HG02885 (cell line): ENCODE measurements at regions not wholly inside any gene's neighbourhood (a gene's known extent, or its start where the extent isn't known, plus 50 kb on each side); places are given as distances from the start of the nearest gene placed in this dataset.
"Not testable (repeated sequence)": the region's sequence is repeated elsewhere in the genome, so short reads cannot be mapped to it uniquely, and the experiment has no call there.

Experiments
- ATAC-seq: cut with Tn5 transposase; IDR thresholded peaks from one replicate; pipeline ENCODE4 v1.9.1; 2021; ENCODE audit warnings: mild to moderate bottlenecking; ENCODE audit not compliant: unreplicated experiment, poor library complexity

DNA sequence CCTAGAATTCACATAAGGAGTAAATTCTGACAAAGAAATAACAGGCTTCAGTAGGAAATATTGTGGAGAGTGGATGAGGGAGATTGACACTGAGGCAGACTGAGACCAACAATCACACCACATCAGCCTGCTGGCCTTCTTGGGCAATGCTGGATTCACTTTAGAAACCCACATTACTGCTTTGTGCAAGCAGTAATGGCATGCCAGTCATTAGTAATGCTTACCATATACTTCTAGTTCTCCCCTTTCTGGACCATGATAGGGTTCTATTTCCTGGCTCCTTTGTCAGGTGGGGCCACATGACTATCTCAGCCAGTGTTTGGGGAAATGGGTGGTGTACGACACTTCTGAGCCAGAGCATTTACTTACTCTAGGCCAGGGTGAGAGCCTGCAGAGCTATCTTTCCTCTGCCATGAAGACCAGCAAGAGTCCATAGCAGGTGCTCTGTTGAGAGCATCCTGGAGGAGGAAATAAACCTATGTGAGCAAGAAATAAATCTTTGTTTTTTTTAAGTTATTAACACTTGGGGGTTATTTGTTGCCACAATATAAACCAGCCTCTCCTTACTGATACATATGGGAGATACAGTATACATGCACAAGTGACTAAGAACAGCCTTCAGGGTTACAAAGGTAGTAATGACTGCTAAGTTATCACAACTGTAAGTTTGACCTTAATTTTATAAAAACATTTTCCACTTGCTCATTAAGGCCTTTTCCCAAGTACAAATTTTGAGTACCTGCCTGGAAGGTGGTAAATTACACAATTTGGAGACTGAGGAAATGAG lies 89.3 kb upstream of the TANK start:
- ATAC-seq = no peak

DNA sequence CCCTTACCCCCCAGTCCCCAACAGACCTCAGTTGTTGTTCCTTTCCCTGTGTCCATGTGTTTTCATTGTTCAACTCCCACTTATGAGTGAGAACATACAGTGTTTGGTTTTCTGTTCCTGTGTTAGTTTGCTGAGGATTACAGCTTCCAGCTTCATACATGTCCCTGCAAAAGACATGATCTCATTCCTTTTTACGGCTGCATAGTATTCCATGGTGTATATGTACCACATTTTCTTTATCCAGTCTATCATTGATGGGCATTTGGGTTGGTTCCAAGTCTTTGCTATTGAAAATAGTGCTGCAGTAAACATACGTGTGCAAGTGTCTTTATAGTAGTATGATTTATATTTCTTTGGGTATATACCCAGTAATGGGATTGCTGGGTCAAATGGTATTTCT lies 87.8 kb upstream of the TANK start:
- ATAC-seq = not testable (repeated sequence)

DNA sequence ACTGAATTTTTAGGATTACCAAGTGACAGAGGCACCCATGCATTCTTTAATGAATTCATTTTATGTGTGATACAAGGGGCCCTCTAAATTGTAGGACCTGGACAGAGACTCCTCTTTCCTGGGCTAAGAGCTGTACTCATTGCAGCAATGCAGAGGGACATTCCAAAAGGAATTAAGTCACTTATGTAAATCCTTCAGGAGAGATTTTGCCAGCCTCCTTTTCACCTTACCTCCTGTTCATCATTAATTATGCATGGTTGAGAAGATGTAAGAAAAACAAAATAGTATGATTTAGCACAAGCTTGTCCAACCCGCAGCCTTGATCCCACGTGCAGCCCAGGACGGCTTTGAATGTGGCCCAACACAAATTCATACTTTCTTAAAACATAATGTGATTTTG lies 84.5 kb upstream of the TANK start:
- no peak for ATAC-seq

DNA sequence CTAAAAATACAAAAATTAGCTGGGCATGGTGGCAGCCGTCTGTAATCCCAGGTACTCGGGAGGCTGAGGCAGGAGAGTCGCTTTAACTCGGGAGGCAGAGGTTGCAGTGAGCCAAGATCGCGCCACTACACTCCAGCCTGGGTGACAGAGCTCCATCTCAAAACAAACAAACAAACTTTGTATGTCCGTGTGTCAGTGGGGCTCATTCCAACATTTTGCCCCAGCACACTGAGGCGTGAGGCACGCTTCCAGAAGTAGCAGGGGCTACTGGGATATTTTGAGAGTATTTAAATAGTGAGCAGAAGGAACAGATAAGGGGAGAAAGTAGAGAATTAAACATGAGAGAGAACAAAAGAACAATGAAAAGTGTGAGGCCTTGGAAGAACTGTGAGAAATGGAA lies 83.3 kb upstream of the TANK start:
- ATAC-seq = peak; percentile 0

DNA sequence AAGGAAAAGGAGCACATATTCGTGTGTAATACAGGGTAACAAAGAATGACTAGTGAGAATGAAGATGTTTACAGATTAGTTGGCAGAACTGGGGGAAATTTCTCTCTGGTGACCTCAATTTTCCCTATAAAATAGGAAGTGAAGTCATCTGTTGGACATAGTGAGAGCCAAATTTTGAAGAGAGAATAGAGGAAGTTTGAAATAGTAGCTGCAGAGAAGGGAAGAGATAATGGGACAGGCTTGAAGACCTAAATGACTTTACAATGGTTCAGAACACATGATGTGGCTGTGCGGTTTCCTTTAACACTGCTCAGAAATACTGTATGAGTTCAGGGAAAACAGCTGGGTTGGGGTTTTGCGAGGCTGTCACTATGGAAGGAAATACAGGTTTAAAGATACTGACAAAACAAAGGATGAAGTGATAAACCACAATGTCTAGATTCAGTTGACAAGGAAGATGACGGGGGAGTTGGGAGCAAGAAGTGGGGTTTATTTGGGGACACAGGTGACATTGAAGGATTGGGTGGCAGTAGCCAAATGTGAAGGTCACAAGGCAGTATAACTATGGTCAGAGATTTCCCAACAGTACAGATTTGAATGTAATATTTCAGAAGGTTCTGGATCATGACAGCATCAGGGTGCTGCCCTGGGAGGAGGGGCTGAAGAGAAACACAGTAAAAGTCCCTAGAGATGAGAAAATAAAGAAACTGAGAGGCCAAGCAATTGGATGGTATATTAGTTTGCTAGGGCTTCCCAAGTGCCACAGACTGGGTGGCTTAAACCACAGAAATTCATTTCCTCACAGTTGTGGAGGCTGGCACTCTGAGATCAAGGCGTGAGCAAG lies 82.6 kb upstream of the TANK start:
- ATAC-seq = peak; percentile 93

DNA sequence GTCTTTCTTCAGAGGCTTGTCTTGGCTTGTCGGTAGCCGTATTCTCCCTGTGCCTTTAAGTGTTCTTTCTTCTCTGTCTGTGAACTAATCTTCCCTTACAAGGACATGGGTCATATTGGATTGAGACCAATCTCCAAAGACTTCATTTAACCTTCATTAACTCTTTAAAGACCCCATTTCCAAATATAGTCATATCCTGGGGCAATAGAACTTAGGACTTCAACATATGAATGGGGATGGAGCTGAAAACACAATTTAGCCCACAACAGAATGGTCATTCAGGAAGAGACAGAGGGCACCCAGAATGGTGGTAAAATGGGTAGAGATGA lies 82.1 kb upstream of the TANK start:
- ATAC-seq = no peak

DNA sequence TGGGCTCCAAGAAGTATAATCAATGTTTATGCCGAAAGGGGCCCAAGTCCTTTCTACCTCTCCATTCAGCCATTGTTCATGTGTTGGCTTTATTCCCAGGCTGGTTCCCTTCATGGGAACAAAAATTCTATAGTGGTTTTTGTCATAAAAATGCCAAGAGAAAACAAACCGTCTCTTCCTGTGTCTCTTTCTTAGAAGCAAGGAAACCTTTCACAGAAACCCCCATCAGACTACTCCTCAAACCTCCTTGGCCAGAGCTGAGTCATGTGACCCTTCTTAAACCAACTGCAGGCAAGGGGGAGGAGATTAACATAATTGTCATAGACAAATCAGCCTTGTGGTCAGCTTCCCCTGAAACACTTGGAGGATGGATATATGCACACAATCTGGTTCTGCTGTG lies 75.1 kb upstream of the TANK start:
- ATAC-seq = no peak

DNA sequence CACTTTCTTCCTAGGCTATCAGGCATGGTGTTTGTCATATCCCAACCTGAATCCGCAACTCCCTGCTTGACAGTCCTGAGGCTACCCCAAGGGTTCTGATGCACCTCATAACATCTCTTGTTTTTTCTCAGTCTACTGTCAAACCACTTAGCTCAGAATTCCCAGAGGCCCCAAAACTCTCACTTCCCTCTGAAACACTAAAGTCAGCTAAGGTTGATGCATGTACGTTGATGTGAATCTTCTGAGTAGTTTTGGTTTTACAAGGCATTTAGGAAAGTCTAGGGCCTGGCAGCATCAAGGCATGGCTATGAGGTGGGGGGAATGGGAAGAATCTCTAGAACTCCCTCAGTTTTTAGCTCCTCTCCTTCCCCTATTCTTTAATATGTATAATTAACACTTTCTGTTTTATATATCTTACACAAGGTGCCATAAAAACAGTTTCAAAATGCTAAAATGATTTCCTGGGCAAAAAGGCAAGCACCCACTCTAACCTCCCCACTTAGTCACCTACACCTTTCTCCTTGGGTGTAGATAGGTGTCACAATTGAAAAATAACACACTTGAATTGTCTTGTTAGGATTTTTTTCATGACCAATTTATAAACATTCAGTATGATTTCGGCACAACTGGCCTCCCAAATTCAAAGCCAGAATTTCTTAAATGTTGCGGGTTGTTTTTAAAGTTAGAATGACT lies 71.4 kb upstream of the TANK start:
- ATAC-seq = peak; percentile 92

DNA sequence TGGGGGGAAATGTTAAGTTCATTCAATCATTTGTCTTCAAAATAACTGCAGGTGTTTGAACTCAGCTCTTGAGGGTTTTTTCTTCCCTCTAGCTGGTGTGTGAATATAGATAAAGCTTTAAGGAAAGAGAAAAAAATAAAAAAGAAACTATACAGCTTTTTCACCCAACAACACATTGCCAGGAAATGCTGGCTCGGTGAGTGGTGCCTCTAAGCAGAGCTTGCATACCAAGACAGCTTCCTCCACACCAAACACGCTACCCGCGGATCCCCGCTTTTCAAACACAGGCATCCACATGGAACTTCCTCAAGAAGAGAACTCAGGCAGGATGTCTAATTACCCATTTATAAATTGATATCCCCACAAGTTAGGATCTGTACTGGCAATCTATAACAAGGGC lies 69.8 kb upstream of the TANK start:
- ATAC-seq = peak; percentile 46

DNA sequence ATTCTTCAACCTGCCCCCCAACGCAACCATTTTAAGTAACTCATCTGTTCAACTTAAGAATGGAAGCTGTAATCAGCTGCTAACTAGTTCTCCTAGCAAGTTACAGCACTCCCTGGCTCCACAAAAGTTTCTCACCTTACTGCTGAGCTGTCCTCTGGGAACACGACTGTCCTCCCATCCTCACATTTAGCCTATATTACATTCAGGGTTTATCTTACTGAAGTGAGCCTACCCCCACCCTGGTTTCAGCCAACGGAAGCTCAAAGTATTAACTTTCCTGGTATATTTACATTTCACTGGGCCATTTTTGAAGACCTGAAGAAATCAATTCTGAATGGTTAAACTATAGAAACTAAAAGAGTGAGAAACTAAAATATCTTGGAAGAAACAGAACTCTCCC lies 64.9 kb upstream of the TANK start:
- no peak for ATAC-seq

DNA sequence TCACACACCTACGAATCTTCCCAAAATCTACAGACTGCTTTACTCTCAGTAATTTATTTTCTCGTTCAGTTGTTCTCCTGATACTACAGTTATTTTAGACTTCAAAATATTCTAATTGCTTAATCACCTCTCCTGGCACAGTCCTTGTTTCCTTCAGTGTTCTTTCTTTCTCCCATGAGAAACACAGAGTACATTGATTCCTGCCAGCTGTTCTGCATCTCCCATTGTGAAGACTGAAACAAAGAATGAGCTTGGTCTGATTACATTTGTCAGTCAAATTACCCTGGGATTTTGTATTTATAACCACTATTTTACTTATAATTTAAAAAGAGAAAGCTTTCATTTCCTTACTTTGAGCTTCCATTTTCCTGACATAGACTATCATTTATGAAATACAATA lies 63.9 kb upstream of the TANK start:
- ATAC-seq = no peak

DNA sequence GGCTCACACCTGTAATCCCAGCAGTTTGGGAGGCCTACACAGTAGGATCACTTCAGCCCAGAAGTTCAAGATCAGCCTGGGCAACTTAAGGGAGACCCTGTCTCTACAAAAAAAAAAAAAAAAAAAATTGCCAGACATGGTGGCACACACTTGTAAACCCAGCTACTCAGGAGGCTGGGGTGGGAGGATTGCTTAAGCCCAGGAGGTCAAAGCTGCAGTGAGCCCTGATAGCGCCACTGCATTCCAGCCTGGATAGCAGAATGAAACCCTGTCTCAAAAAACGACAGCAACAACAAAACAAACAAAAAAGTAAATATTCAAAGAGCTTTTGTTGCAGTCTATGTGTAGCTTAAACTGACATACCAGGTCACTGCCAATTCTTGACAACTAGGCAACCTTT lies 63.1 kb upstream of the TANK start:
- no peak for ATAC-seq

DNA sequence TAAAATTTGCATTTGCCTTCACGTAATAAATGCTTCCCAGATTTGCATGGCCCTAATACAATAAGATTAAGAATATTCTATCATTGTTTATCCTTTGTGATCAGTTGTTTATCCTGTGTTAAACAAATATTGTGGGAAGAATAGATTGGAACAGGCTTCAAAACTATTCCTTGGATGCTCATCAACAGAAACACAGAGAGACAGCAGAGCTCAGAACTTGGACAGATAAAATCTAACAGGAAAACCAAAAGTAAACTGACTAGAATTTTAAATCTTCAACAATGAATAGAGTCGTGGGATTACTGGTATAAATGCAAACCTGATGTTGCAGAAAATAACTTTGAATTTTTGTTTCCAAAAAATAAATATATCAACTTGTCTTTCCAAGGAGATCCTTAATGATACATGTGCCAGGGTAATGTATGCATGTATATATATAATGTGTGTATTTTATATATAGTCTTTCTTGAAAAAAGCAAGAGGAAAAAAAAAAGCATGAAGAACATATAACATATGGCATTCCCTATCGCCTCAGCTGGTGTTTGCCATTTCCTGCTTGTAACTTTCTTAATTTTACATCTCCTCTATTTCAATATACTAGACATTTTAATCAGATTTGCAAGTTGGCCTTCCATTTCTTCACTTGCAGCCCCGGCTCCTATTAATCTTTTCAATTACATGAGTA lies 59.9 kb upstream of the TANK start:
- ATAC-seq = no peak

DNA sequence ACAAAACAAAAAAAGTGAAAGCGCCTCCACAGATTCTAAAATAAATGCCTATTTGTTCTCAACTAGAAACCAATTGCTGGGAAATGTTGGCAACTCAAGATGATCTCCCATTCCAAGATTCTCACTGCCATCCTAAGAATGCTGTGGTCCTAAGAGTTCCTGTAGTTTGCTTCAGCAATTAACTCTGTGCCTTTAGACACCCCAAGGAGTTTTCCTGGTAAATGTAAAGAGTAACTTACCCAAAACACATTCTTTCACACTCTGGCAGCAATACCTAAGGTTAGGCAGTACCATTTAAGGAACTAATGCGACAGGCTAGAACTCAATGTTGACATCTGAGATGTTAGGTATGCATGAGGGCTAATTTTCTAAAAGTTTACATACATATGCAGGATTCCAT lies 58.8 kb upstream of the TANK start:
- no peak for ATAC-seq

DNA sequence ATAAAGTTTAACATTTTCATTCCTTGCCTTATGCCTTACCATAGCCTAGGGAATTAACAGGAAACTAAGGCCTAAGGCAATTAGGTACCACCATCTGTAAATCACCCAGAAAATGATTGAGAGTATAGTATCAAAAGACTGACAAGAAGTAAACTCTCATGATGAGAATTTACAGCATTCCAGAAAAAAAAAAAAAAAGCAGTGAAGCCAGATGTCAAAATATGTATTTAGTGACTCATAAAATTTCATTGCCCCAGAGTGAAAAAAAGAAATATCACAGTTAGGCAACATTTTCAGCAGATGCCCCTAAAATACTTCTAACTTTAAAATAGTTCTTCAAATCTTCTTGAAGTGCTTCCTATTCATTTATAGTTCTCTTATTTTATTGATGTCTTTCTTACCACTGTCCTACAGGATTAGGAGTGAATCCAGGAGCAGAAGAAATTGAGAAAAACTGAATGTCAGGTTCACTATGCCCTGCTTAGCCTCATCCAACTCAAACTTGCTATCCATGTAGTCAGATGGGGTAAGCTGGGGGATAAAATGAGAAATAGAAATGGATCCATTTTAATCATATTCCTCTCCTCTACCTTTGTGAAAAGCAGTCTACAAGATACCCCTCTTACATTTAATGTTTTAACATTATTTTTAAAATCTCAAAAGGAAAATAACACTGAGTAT lies 57.3 kb upstream of the TANK start:
- ATAC-seq = no peak

DNA sequence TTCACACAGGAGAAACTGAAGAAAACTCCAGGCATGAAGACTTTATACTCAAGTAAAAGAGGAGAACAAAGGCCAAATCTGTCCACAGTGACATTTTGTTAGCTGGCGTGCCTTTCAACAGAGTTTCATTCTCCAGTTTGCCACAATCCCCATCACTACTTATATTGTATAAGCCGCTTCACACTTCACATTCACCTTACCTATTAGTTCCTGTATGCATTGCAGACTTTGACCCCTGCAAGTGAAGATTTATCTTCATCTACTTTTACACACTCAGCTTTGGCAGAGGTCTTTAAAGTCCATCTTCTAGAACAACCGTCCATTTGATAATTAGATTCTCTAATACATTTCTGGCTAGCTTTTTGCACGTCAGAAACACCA lies 56.8 kb upstream of the TANK start:
- ATAC-seq = no peak

DNA sequence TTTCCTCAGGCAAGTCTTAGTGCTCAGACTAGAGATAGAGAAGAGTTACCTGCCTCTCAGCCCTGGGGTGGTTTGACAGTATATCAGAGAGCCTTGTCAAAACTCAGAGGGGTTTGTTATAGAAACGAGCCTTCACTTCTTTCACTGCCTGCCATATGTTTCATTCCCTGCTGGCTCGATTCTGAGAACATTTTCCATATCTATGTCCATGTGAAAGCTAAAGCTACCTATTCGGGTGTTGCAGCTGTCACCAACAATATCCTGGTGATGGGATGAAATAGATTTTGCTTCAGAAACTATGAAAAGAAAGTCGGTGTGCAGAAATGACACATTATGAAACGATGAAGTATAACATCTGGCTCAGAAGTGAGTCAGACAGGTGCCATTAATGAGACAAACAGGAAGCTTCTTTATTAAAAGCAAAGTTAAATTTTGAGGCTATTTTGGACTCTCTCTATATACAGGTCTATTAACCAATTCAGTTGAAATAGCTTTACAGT lies 56.1 kb upstream of the TANK start:
- peak; percentile 94 for ATAC-seq

DNA sequence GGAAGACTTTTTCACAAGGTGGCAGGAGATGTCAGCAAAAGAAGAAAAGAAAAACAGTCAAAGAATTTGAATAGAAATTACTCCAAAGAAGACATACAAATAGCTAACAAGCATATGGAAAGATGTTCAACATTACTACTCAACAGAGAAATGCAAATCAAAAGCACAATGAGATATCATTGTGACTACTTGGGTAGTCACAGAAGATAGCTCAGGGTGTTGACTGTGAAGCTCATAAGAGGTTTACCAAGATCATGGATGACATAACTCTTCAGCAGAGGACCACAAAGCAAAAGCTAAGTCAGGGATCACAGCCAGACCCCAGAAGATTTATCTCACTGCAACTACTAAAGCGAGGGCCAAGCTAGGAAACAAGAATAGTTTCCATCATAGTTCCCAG lies 53.0 kb upstream of the TANK start:
- no peak for ATAC-seq
